ENCODE measurements at regions not wholly inside any gene's neighbourhood (a gene's known extent, or its start where the extent isn't known, plus 50 kb on each side); places are given as distances from the start of the nearest gene placed in this dataset.

- TF ChIP-seq SIN3A (IDR thresholded peaks at IDR 0.05; ENCODE audit: borderline replicate concordance, insufficient read depth, low read length) (no peak), POLR2AphosphoS5 (IDR thresholded peaks at IDR 0.05; ENCODE audit: low read depth, low read length) (no peak), TAF1 (IDR thresholded peaks at IDR 0.05; ENCODE audit: borderline replicate concordance, insufficient read depth, low read length) (no peak), REST (IDR thresholded peaks at IDR 0.05; ENCODE audit: insufficient read depth in 1 of 2, low read depth in 2 of 2, low read length in 2 of 2) (no peak), FOXP2 (optimal IDR thresholded peaks at IDR 0.05; ENCODE audit: borderline replicate concordance, extremely low read depth, extremely low read length, insufficient read depth) (no peak)
Observed at GRCh38 chr6:81298751-81299150, 453.7 kb downstream of the TENT5A start.

Data from PFSK-1 (cell line).